HG03097 (cell line): ENCODE measurements at regions not wholly inside any gene's neighbourhood (a gene's known extent, or its start where the extent isn't known, plus 50 kb on each side); places are given as distances from the start of the nearest gene placed in this dataset.

Source experiments
- ATAC-seq: cut with Tn5 transposase; IDR thresholded peaks from one replicate; pipeline ENCODE4 v1.9.1; 2021; ENCODE audit not compliant: unreplicated experiment, low FRiP score

- no peak for ATAC-seq
Observed at GRCh38 chrX:124975456-124975855, 344.2 kb upstream of the TEX13C start.

- no peak for ATAC-seq
Observed at GRCh38 chrX:124981420-124981819, 338.3 kb upstream of the TEX13C start.

- no peak for ATAC-seq
Observed at GRCh38 chrX:124984140-124984813, 335.4 kb upstream of the TEX13C start.

- no peak for ATAC-seq
Observed at GRCh38 chrX:124986284-124986683, 333.4 kb upstream of the TEX13C start.

- no peak for ATAC-seq
Observed at GRCh38 chrX:124993735-124994134, 325.9 kb upstream of the TEX13C start.

GRCh38 chrX:124994404-124994803 is 325.3 kb upstream of the TEX13C start:
- no peak for ATAC-seq

- ATAC-seq: no peak
Observed at GRCh38 chrX:125003746-125004446, 315.8 kb upstream of the TEX13C start.

GRCh38 chrX:125004799-125005198 is 314.9 kb upstream of the TEX13C start:
- ATAC-seq: no peak

GRCh38 chrX:125005863-125006262 is 313.8 kb upstream of the TEX13C start:
- ATAC-seq: no peak

GRCh38 chrX:125006704-125007103 is 313.0 kb upstream of the TEX13C start:
- no peak for ATAC-seq

GRCh38 chrX:125012585-125012984 is 307.1 kb upstream of the TEX13C start:
- ATAC-seq: no peak

GRCh38 chrX:125029131-125029530 is 290.5 kb upstream of the TEX13C start:
- no peak for ATAC-seq
